NCI-H2171 (cell line): ENCODE measurements at regions not wholly inside any gene's neighbourhood (a gene's known extent, or its start where the extent isn't known, plus 50 kb on each side); places are given as distances from the start of the nearest gene placed in this dataset.
"Not testable (repeated sequence)": the region's sequence is repeated elsewhere in the genome, so short reads cannot be mapped to it uniquely, and the experiment has no call there.

Experiments used
- DNase-seq: peaks from one replicate; lab custom pipeline; 2025; lab: John Stamatoyannopoulos, UW

- no peak for DNase-seq
Measured at GRCh38 chr2:136715146-136715545, 50.2 kb upstream of the THSD7B start.

- DNase-seq: no peak
Measured at GRCh38 chr2:136714452-136714951, 50.8 kb upstream of the THSD7B start.

- DNase-seq: no peak
Measured at GRCh38 chr2:136713739-136714138, 51.6 kb upstream of the THSD7B start.

- no peak for DNase-seq
Measured at GRCh38 chr2:136705336-136705735, 60.0 kb upstream of the THSD7B start.

GRCh38 chr2:136703214-136703613, 62.1 kb upstream of the THSD7B start:
- no peak for DNase-seq

- DNase-seq: no peak
Measured at GRCh38 chr2:136696438-136696837, 68.9 kb upstream of the THSD7B start.

- DNase-seq: no peak
Measured at GRCh38 chr2:136693966-136694365, 71.4 kb upstream of the THSD7B start.

- DNase-seq: not testable (repeated sequence)
Measured at GRCh38 chr2:136680079-136680478, 85.3 kb upstream of the THSD7B start.

GRCh38 chr2:136665736-136666135, 99.6 kb upstream of the THSD7B start:
- no peak for DNase-seq

- DNase-seq: no peak
Measured at GRCh38 chr2:136664713-136665405, 100.5 kb upstream of the THSD7B start.

GRCh38 chr2:136658201-136658600, 107.1 kb upstream of the THSD7B start:
- DNase-seq: no peak

GRCh38 chr2:136653861-136654260, 111.5 kb upstream of the THSD7B start:
- no peak for DNase-seq

- DNase-seq: no peak
Measured at GRCh38 chr2:136651456-136652010, 113.8 kb upstream of the THSD7B start.

GRCh38 chr2:136647039-136647438, 118.3 kb upstream of the THSD7B start:
- DNase-seq: no peak

GRCh38 chr2:136645236-136645828, 120.0 kb upstream of the THSD7B start:
- DNase-seq: no peak

- DNase-seq: no peak
Measured at GRCh38 chr2:136639651-136640050, 125.7 kb upstream of the THSD7B start.

GRCh38 chr2:136638193-136638592, 127.2 kb upstream of the THSD7B start:
- no peak for DNase-seq

- DNase-seq: no peak
Measured at GRCh38 chr2:136637402-136637801, 127.9 kb upstream of the THSD7B start.

- no peak for DNase-seq
Measured at GRCh38 chr2:136628490-136628889, 136.9 kb upstream of the THSD7B start.

GRCh38 chr2:136613096-136613495, 152.2 kb upstream of the THSD7B start:
- no peak for DNase-seq

- no peak for DNase-seq
Measured at GRCh38 chr2:136612079-136612478, 153.3 kb upstream of the THSD7B start.

- no peak for DNase-seq
Measured at GRCh38 chr2:136611451-136611850, 153.9 kb upstream of the THSD7B start.

GRCh38 chr2:136582628-136583205, 182.6 kb upstream of the THSD7B start:
- no peak for DNase-seq
